ENCODE measurements at regions not wholly inside any gene's neighbourhood (a gene's known extent, or its start where the extent isn't known, plus 50 kb on each side); places are given as distances from the start of the nearest gene placed in this dataset.

DNA sequence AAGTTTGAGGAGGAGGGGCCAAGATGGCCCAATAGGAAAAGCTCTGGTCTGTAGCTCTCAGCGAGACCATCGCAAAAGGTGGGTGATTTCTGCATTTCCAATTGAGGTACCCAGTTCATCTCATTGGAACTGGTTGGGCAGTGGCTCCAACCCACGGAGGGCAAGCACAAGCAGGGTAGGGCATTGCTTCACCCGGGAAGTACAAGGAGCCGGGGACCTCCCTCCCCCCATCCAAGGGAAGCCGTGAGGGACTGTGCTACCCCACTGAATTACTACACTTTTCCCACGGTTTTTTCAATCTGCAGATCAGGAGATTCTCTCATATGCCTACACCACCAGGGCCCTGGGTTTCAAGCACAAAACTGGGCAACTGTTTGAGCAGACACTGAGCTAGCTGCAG, 58.0 kb upstream of the EFCAB3 start:
- TF ChIP-seq ZNF671 (CRISPR knock-in tag; IDR thresholded peaks at IDR 0.05) (no peak), ATF1 (CRISPR knock-in tag; IDR thresholded peaks at IDR 0.05) (no peak), USF2 (CRISPR knock-in tag; IDR thresholded peaks at IDR 0.05) (no peak), ZBTB21 (CRISPR knock-in tag; IDR thresholded peaks at IDR 0.05; ENCODE audit: borderline replicate concordance) (no peak), TEAD1 (CRISPR knock-in tag; IDR thresholded peaks at IDR 0.05) (no peak), ZNF219 (CRISPR knock-in tag; IDR thresholded peaks at IDR 0.05; ENCODE audit: borderline replicate concordance) (no peak), EMX1 (CRISPR knock-in tag; IDR thresholded peaks at IDR 0.05) (no peak), MAX (CRISPR knock-in tag; IDR thresholded peaks at IDR 0.05) (no peak), STAT6 (CRISPR knock-in tag; conservative IDR thresholded peaks at IDR 0.05; ENCODE audit: low read depth) (no peak), ZNF416 (CRISPR knock-in tag; IDR thresholded peaks at IDR 0.05) (no peak)
- TF ChIP-seq, protein P1, sequence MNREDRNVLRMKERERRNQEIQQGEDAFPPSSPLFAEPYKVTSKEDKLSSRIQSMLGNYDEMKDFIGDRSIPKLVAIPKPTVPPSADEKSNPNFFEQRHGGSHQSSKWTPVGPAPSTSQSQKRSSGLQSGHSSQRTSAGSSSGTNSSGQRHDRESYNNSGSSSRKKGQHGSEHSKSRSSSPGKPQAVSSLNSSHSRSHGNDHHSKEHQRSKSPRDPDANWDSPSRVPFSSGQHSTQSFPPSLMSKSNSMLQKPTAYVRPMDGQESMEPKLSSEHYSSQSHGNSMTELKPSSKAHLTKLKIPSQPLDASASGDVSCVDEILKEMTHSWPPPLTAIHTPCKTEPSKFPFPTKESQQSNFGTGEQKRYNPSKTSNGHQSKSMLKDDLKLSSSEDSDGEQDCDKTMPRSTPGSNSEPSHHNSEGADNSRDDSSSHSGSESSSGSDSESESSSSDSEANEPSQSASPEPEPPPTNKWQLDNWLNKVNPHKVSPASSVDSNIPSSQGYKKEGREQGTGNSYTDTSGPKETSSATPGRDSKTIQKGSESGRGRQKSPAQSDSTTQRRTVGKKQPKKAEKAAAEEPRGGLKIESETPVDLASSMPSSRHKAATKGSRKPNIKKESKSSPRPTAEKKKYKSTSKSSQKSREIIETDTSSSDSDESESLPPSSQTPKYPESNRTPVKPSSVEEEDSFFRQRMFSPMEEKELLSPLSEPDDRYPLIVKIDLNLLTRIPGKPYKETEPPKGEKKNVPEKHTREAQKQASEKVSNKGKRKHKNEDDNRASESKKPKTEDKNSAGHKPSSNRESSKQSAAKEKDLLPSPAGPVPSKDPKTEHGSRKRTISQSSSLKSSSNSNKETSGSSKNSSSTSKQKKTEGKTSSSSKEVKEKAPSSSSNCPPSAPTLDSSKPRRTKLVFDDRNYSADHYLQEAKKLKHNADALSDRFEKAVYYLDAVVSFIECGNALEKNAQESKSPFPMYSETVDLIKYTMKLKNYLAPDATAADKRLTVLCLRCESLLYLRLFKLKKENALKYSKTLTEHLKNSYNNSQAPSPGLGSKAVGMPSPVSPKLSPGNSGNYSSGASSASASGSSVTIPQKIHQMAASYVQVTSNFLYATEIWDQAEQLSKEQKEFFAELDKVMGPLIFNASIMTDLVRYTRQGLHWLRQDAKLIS (CRISPR knock-in tag; IDR thresholded peaks at IDR 0.05; ENCODE audit: borderline replicate concordance), result no peak
- TF ChIP-seq, protein P2, sequence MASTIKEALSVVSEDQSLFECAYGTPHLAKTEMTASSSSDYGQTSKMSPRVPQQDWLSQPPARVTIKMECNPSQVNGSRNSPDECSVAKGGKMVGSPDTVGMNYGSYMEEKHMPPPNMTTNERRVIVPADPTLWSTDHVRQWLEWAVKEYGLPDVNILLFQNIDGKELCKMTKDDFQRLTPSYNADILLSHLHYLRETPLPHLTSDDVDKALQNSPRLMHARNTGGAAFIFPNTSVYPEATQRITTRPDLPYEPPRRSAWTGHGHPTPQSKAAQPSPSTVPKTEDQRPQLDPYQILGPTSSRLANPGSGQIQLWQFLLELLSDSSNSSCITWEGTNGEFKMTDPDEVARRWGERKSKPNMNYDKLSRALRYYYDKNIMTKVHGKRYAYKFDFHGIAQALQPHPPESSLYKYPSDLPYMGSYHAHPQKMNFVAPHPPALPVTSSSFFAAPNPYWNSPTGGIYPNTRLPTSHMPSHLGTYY (CRISPR knock-in tag; IDR thresholded peaks at IDR 0.05), result no peak
- TF ChIP-seq, protein P3, sequence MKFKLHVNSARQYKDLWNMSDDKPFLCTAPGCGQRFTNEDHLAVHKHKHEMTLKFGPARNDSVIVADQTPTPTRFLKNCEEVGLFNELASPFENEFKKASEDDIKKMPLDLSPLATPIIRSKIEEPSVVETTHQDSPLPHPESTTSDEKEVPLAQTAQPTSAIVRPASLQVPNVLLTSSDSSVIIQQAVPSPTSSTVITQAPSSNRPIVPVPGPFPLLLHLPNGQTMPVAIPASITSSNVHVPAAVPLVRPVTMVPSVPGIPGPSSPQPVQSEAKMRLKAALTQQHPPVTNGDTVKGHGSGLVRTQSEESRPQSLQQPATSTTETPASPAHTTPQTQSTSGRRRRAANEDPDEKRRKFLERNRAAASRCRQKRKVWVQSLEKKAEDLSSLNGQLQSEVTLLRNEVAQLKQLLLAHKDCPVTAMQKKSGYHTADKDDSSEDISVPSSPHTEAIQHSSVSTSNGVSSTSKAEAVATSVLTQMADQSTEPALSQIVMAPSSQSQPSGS (CRISPR knock-in tag; IDR thresholded peaks at IDR 0.05; ENCODE audit: borderline replicate concordance, low read depth), result no peak
- H3K4me1 Mint-ChIP-seq, result no peaks in the 10 kb centered on the region
- H3K27ac Mint-ChIP-seq, result no peak overlapping the region
- POLR2A ChIA-PET, result no interaction called here
- H3K9me3 Mint-ChIP-seq, result peaks cover 5% of the 10 kb centered on the region; the same call in 1 of the 2 replicates
- ATAC-seq (no peak), DNase-seq (ENCODE audit: low spot score) (no peak)
- no peak overlapping the region for H3K4me3 Mint-ChIP-seq
- CTCF ChIA-PET, result interaction anchor here (0.5 kb wide), 1 partner anchor 121 kb away, joined by 4 read pairs; no protein-coding TSS in a partner anchor
- H3K36me3 Mint-ChIP-seq, result no peaks in the 10 kb centered on the region
- peaks cover 6% of the 10 kb centered on the region for H3K27me3 Mint-ChIP-seq (ENCODE audit: low read depth)

GRCh38 chr17:62321451-62321850, 58.9 kb upstream of the EFCAB3 start:
- no peaks in the 10 kb centered on the region for H3K36me3 Mint-ChIP-seq
- peaks cover 6% of the 10 kb centered on the region for H3K27me3 Mint-ChIP-seq (ENCODE audit: low read depth)
- POLR2A ChIA-PET, result no interaction called here
- ATAC-seq, result no peak
- no peak for DNase-seq (ENCODE audit: low spot score)
- H3K4me3 Mint-ChIP-seq, result no peak overlapping the region
- H3K4me1 Mint-ChIP-seq, result no peaks in the 10 kb centered on the region
- peaks cover 5% of the 10 kb centered on the region; the same call in 1 of the 2 replicates for H3K9me3 Mint-ChIP-seq
- CTCF ChIA-PET, result interaction anchor here (0.6 kb wide), 1 partner anchor 186 kb away, joined by 4 read pairs; no protein-coding TSS in a partner anchor
- H3K27ac Mint-ChIP-seq, result no peak overlapping the region
- TF ChIP-seq NR1H2 (CRISPR knock-in tag; IDR thresholded peaks at IDR 0.05) (no peak), E2F4 (CRISPR knock-in tag; IDR thresholded peaks at IDR 0.05; ENCODE audit: borderline replicate concordance, low read depth) (no peak), MAX (CRISPR knock-in tag; IDR thresholded peaks at IDR 0.05) (no peak), TCF7 (CRISPR knock-in tag; IDR thresholded peaks at IDR 0.05; ENCODE audit: low read depth) (no peak), GABPB1 (CRISPR knock-in tag; IDR thresholded peaks at IDR 0.05) (no peak), TEAD1 (CRISPR knock-in tag; IDR thresholded peaks at IDR 0.05) (no peak)
- TF ChIP-seq, protein P4, sequence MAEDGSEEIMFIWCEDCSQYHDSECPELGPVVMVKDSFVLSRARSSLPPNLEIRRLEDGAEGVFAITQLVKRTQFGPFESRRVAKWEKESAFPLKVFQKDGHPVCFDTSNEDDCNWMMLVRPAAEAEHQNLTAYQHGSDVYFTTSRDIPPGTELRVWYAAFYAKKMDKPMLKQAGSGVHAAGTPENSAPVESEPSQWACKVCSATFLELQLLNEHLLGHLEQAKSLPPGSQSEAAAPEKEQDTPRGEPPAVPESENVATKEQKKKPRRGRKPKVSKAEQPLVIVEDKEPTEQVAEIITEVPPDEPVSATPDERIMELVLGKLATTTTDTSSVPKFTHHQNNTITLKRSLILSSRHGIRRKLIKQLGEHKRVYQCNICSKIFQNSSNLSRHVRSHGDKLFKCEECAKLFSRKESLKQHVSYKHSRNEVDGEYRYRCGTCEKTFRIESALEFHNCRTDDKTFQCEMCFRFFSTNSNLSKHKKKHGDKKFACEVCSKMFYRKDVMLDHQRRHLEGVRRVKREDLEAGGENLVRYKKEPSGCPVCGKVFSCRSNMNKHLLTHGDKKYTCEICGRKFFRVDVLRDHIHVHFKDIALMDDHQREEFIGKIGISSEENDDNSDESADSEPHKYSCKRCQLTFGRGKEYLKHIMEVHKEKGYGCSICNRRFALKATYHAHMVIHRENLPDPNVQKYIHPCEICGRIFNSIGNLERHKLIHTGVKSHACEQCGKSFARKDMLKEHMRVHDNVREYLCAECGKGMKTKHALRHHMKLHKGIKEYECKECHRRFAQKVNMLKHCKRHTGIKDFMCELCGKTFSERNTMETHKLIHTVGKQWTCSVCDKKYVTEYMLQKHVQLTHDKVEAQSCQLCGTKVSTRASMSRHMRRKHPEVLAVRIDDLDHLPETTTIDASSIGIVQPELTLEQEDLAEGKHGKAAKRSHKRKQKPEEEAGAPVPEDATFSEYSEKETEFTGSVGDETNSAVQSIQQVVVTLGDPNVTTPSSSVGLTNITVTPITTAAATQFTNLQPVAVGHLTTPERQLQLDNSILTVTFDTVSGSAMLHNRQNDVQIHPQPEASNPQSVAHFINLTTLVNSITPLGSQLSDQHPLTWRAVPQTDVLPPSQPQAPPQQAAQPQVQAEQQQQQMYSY (CRISPR knock-in tag; IDR thresholded peaks at IDR 0.05), result no peak

All from WTC11 (cell line).